ENCODE measurements at regions not wholly inside any gene's neighbourhood (a gene's known extent, or its start where the extent isn't known, plus 50 kb on each side); places are given as distances from the start of the nearest gene placed in this dataset.

DNA sequence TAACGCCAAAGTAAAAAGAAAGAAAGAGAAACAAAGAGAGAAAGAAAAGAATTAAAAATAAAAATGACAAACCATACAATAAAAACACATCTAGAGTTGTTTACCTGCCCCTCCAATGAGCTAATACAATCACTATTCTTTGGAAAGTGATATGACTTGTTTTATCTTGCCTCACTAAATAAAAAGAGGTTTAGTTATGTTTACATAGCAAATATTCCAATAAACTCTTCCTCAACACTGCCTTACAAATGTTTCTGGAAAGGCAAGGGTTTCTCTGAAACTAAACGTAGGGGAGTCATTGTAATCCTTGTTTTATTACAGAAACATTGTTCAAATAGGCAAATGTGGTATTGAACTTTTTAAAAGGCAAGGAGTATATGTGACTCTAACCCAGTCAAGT, 396.2 kb downstream of the EPM2A start:
- H3K9me3 ChIP-seq (ENCODE audit: low read length), result no peaks in the 10 kb centered on the region
- H3K27me3 ChIP-seq (ENCODE audit: low read length), result no peaks in the 10 kb centered on the region
- BruUV-seq (replicated peaks), result no TSS peak
- no peaks in the 10 kb centered on the region for H3K36me3 ChIP-seq (ENCODE audit: low read depth, low read length)
- H2AFZ ChIP-seq (ENCODE audit: low read length), result no peak overlapping the region
- H4K20me1 ChIP-seq (ENCODE audit: low read length), result no peaks in the 10 kb centered on the region
- peak; percentile 14 for DNase-seq
- ChIA-PET POLR2A (ENCODE audit: unreplicated experiment) (no interaction called here), CTCF (no interaction called here)
- no peaks in the 10 kb centered on the region for H3K9me2 ChIP-seq (replicated peaks; ENCODE audit: low read length)
- 0 out of 2 replicates have a peak overlapping the region, but pooled peaks have one; percentile 6 for H3K4me2 ChIP-seq (ENCODE audit: low read length)
- H3F3A ChIP-seq (ENCODE audit: low read length, unreplicated experiment), result no peaks in the 10 kb centered on the region
- peak; percentile 50 for ATAC-seq
- no peak overlapping the region for H3K4me3 ChIP-seq (ENCODE audit: low read length)
- no peak overlapping the region for H3K27ac ChIP-seq (ENCODE audit: low read length)
- H3K79me2 ChIP-seq (ENCODE audit: low read length), result no peaks in the 10 kb centered on the region
- no peaks in the 10 kb centered on the region for H3K4me1 ChIP-seq (ENCODE audit: insufficient read depth, low read length)
- intact Hi-C loops (cut with micrococcal nuclease), result no loop called here
- no peak overlapping the region for H3K9ac ChIP-seq (ENCODE audit: low read length)
- no peak for TF ChIP-seq EZH2 (IDR thresholded peaks at IDR 0.05; ENCODE audit: low read length, unreplicated experiment)
- TF ChIP-seq, protein P1, sequence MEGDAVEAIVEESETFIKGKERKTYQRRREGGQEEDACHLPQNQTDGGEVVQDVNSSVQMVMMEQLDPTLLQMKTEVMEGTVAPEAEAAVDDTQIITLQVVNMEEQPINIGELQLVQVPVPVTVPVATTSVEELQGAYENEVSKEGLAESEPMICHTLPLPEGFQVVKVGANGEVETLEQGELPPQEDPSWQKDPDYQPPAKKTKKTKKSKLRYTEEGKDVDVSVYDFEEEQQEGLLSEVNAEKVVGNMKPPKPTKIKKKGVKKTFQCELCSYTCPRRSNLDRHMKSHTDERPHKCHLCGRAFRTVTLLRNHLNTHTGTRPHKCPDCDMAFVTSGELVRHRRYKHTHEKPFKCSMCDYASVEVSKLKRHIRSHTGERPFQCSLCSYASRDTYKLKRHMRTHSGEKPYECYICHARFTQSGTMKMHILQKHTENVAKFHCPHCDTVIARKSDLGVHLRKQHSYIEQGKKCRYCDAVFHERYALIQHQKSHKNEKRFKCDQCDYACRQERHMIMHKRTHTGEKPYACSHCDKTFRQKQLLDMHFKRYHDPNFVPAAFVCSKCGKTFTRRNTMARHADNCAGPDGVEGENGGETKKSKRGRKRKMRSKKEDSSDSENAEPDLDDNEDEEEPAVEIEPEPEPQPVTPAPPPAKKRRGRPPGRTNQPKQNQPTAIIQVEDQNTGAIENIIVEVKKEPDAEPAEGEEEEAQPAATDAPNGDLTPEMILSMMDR (conservative IDR thresholded peaks at IDR 0.05; ENCODE audit: low read depth, low read length), result no peak
- no peak for TF ChIP-seq EZH2phosphoT487 (IDR thresholded peaks at IDR 0.05; ENCODE audit: borderline replicate concordance, low read length)

GRCh38 chr6:145340256-145340655, 395.1 kb downstream of the EPM2A start:
- no peaks in the 10 kb centered on the region for H3K4me1 ChIP-seq (ENCODE audit: insufficient read depth, low read length)
- no peaks in the 10 kb centered on the region for H3K27me3 ChIP-seq (ENCODE audit: low read length)
- no peak for DNase-seq
- ChIA-PET CTCF (no interaction called here), POLR2A (ENCODE audit: unreplicated experiment) (no interaction called here)
- H2AFZ ChIP-seq (ENCODE audit: low read length), result no peak overlapping the region
- no peaks in the 10 kb centered on the region for H3K79me2 ChIP-seq (ENCODE audit: low read length)
- no TSS peak for BruUV-seq (replicated peaks)
- no peak for ATAC-seq
- H3K36me3 ChIP-seq (ENCODE audit: low read depth, low read length), result no peaks in the 10 kb centered on the region
- no peaks in the 10 kb centered on the region for H4K20me1 ChIP-seq (ENCODE audit: low read length)
- H3K9me3 ChIP-seq (ENCODE audit: low read length), result no peaks in the 10 kb centered on the region
- no peak for TF ChIP-seq EZH2 (IDR thresholded peaks at IDR 0.05; ENCODE audit: low read length, unreplicated experiment)
- no peak for TF ChIP-seq EZH2phosphoT487 (IDR thresholded peaks at IDR 0.05; ENCODE audit: borderline replicate concordance, low read length)
- TF ChIP-seq, protein P1 (conservative IDR thresholded peaks at IDR 0.05; ENCODE audit: low read depth, low read length), result no peak
- no peaks in the 10 kb centered on the region for H3F3A ChIP-seq (ENCODE audit: low read length, unreplicated experiment)
- no peak overlapping the region for H3K27ac ChIP-seq (ENCODE audit: low read length)
- no peaks in the 10 kb centered on the region for H3K9me2 ChIP-seq (replicated peaks; ENCODE audit: low read length)
- H3K4me2 ChIP-seq (ENCODE audit: low read length), result no peak overlapping the region
- no peak overlapping the region for H3K9ac ChIP-seq (ENCODE audit: low read length)
- intact Hi-C loops (cut with micrococcal nuclease), result no loop called here
- H3K4me3 ChIP-seq (ENCODE audit: low read length), result no peak overlapping the region

DNA sequence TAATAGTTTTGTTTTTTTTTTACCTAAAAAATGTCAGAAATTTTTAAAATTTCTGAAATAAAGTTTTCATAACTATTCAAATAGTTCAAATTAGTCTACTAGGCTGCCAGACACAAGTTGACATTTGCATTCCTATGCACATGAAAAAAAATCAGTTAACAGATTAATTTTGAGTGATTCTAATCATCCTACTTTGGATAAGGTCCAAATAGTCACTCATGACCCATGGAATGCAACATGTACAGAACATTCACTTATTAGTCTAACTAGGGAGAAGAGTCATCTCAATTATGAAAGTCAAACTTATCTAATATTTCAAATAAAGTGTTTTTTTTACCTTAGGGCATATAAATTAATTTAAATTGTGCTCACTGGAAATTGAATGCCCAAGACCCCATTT, 390.2 kb downstream of the EPM2A start:
- H3F3A ChIP-seq (ENCODE audit: low read length, unreplicated experiment), result no peaks in the 10 kb centered on the region
- no peaks in the 10 kb centered on the region for H3K36me3 ChIP-seq (ENCODE audit: low read depth, low read length)
- no peaks in the 10 kb centered on the region for H3K79me2 ChIP-seq (ENCODE audit: low read length)
- no peak overlapping the region for H3K4me2 ChIP-seq (ENCODE audit: low read length)
- no peaks in the 10 kb centered on the region for H4K20me1 ChIP-seq (ENCODE audit: low read length)
- no peak for ATAC-seq
- H3K4me3 ChIP-seq (ENCODE audit: low read length), result no peak overlapping the region
- H3K4me1 ChIP-seq (ENCODE audit: insufficient read depth, low read length), result no peaks in the 10 kb centered on the region
- no peak overlapping the region for H2AFZ ChIP-seq (ENCODE audit: low read length)
- H3K9me2 ChIP-seq (replicated peaks; ENCODE audit: low read length), result no peaks in the 10 kb centered on the region
- no TSS peak for BruUV-seq (replicated peaks)
- no peaks in the 10 kb centered on the region for H3K9me3 ChIP-seq (ENCODE audit: low read length)
- H3K27me3 ChIP-seq (ENCODE audit: low read length), result no peaks in the 10 kb centered on the region
- TF ChIP-seq, protein P1 (conservative IDR thresholded peaks at IDR 0.05; ENCODE audit: low read depth, low read length), result no peak
- no peak for TF ChIP-seq EZH2phosphoT487 (IDR thresholded peaks at IDR 0.05; ENCODE audit: borderline replicate concordance, low read length)
- TF ChIP-seq EZH2 (IDR thresholded peaks at IDR 0.05; ENCODE audit: low read length, unreplicated experiment), result no peak
- ChIA-PET CTCF (no interaction called here), POLR2A (ENCODE audit: unreplicated experiment) (no interaction called here)
- H3K9ac ChIP-seq (ENCODE audit: low read length), result no peak overlapping the region
- intact Hi-C loops (cut with micrococcal nuclease), result no loop called here
- DNase-seq, result no peak
- no peak overlapping the region for H3K27ac ChIP-seq (ENCODE audit: low read length)

All from PC-3 (cell line).